ENCODE measurements at regions not wholly inside any gene's neighbourhood (a gene's known extent, or its start where the extent isn't known, plus 50 kb on each side); places are given as distances from the start of the nearest gene placed in this dataset.

- TF ChIP-seq, protein P1, sequence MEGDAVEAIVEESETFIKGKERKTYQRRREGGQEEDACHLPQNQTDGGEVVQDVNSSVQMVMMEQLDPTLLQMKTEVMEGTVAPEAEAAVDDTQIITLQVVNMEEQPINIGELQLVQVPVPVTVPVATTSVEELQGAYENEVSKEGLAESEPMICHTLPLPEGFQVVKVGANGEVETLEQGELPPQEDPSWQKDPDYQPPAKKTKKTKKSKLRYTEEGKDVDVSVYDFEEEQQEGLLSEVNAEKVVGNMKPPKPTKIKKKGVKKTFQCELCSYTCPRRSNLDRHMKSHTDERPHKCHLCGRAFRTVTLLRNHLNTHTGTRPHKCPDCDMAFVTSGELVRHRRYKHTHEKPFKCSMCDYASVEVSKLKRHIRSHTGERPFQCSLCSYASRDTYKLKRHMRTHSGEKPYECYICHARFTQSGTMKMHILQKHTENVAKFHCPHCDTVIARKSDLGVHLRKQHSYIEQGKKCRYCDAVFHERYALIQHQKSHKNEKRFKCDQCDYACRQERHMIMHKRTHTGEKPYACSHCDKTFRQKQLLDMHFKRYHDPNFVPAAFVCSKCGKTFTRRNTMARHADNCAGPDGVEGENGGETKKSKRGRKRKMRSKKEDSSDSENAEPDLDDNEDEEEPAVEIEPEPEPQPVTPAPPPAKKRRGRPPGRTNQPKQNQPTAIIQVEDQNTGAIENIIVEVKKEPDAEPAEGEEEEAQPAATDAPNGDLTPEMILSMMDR (IDR thresholded peaks at IDR 0.05; ENCODE audit: poor library complexity), result no peak
- no peak for TF ChIP-seq EZH2 (IDR thresholded peaks at IDR 0.05; ENCODE audit: borderline replicate concordance)
These were observed 173.9 kb upstream of the SKOR2 start for GRCh38 chr18:47425365-47425764.

Data from hepatocyte (in vitro differentiated cells).